ENCODE measurements at regions not wholly inside any gene's neighbourhood (a gene's known extent, or its start where the extent isn't known, plus 50 kb on each side); places are given as distances from the start of the nearest gene placed in this dataset.
"Not testable (repeated sequence)": the region's sequence is repeated elsewhere in the genome, so short reads cannot be mapped to it uniquely, and the experiment has no call there.

- no peak for DNase-seq
Measured at GRCh38 chr1:229888157-229888556, 178.9 kb upstream of the GALNT2 start.

GRCh38 chr1:229888561-229889001, 178.5 kb upstream of the GALNT2 start:
- no peak for DNase-seq

GRCh38 chr1:229889031-229889517, 178.0 kb upstream of the GALNT2 start:
- no peak for DNase-seq

- no peak for DNase-seq
Measured at GRCh38 chr1:229891227-229891626, 175.8 kb upstream of the GALNT2 start.

- DNase-seq: no peak
Measured at GRCh38 chr1:229892515-229893117, 174.4 kb upstream of the GALNT2 start.

GRCh38 chr1:229893762-229894444, 173.1 kb upstream of the GALNT2 start:
- DNase-seq: peak; percentile 22

GRCh38 chr1:229894532-229894931, 172.5 kb upstream of the GALNT2 start:
- no peak for DNase-seq

- DNase-seq: no peak
Measured at GRCh38 chr1:229895605-229896004, 171.4 kb upstream of the GALNT2 start.

- DNase-seq: no peak
Measured at GRCh38 chr1:229896306-229896705, 170.7 kb upstream of the GALNT2 start.

GRCh38 chr1:229896861-229897260, 170.2 kb upstream of the GALNT2 start:
- no peak for DNase-seq

- no peak for DNase-seq
Measured at GRCh38 chr1:229897501-229897900, 169.5 kb upstream of the GALNT2 start.

GRCh38 chr1:229900220-229900619, 166.8 kb upstream of the GALNT2 start:
- no peak for DNase-seq

GRCh38 chr1:229905031-229905545, 161.9 kb upstream of the GALNT2 start:
- DNase-seq: no peak

- no peak for DNase-seq
Measured at GRCh38 chr1:229905652-229906051, 161.4 kb upstream of the GALNT2 start.

GRCh38 chr1:229907884-229908638, 159.0 kb upstream of the GALNT2 start:
- DNase-seq: no peak

GRCh38 chr1:229908689-229909088, 158.3 kb upstream of the GALNT2 start:
- DNase-seq: no peak

GRCh38 chr1:229913489-229913888, 153.5 kb upstream of the GALNT2 start:
- DNase-seq: peak; percentile 34

GRCh38 chr1:229919488-229919887, 147.6 kb upstream of the GALNT2 start:
- DNase-seq: not testable (repeated sequence)

GRCh38 chr1:229920683-229921082, 146.4 kb upstream of the GALNT2 start:
- no peak for DNase-seq

GRCh38 chr1:229922249-229922648, 144.8 kb upstream of the GALNT2 start:
- no peak for DNase-seq

GRCh38 chr1:229924639-229925038, 142.4 kb upstream of the GALNT2 start:
- no peak for DNase-seq

- DNase-seq: no peak
Measured at GRCh38 chr1:229928767-229929166, 138.3 kb upstream of the GALNT2 start.

- not testable (repeated sequence) for DNase-seq
Measured at GRCh38 chr1:229931751-229932150, 135.3 kb upstream of the GALNT2 start.

GRCh38 chr1:229935157-229935556, 131.9 kb upstream of the GALNT2 start:
- not testable (repeated sequence) for DNase-seq
